GM18909 (cell line): ENCODE measurements at regions not wholly inside any gene's neighbourhood (a gene's known extent, or its start where the extent isn't known, plus 50 kb on each side); places are given as distances from the start of the nearest gene placed in this dataset.
"Not testable (repeated sequence)": the region's sequence is repeated elsewhere in the genome, so short reads cannot be mapped to it uniquely, and the experiment has no call there.

Experiments used
- ATAC-seq: cut with Tn5 transposase; IDR thresholded peaks from one replicate; pipeline ENCODE4 v1.9.1; 2021; ENCODE audit warnings: mild to moderate bottlenecking; ENCODE audit not compliant: unreplicated experiment, poor library complexity

- no peak for ATAC-seq
Measured at GRCh38 chr11:103792981-103793468, 243.4 kb upstream of the DDI1 start.

DNA sequence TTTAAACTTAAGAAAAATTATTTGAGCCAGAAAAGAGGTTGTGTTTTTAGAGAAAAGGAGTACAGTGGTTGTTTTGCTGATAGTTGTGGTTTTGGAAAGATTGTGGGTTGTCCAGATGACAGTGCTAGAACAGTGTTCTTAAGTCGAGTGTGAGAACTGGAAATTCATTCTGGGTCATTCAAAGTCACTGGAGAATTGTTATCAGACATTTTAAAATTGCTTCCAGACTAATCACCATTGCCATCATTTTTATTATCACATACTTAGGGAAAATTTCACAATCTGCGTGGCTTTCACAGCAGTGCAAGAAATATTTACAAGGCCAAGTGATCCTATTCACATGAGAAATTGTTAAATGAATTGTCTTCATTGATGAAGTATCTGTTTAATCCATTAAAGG lies 242.2 kb upstream of the DDI1 start:
- no peak for ATAC-seq

DNA sequence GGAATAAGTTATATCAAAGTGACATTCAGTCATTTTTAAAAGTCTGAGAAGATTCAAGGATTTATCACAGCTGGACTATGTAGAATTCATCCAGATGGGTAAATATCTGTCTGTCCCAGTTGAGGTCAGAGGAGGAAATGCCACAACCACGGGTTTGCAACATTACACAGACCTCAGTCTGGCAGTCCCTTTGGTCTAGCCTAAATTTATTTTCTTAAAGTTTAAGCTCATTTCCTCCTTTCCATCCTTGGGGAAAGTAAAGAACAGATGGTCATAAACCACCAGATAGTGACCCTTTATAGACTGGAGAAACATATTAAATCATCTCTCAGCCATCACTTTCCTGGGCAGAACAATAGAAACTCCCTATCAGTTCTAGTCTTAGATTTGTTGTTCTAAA lies 238.4 kb upstream of the DDI1 start:
- ATAC-seq: no peak

DNA sequence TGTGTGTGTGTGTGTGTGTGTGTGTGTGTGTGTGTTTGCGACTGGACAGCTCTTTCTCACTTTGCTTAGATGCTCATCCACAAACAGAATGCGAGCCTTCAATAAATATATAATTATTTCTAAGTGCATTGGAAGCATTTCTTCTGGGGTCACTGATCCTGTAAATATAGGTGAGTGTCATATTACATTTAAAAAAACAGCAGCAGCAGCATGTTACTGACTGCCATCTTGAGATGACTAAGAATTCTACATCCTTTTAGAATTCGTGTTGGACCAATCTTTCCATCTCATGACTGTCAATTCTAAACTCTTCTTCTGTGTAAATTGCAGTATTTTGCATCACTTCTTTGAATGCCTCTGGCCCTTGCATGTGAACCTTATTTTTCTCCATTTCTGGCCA lies 238.0 kb upstream of the DDI1 start:
- no peak for ATAC-seq

DNA sequence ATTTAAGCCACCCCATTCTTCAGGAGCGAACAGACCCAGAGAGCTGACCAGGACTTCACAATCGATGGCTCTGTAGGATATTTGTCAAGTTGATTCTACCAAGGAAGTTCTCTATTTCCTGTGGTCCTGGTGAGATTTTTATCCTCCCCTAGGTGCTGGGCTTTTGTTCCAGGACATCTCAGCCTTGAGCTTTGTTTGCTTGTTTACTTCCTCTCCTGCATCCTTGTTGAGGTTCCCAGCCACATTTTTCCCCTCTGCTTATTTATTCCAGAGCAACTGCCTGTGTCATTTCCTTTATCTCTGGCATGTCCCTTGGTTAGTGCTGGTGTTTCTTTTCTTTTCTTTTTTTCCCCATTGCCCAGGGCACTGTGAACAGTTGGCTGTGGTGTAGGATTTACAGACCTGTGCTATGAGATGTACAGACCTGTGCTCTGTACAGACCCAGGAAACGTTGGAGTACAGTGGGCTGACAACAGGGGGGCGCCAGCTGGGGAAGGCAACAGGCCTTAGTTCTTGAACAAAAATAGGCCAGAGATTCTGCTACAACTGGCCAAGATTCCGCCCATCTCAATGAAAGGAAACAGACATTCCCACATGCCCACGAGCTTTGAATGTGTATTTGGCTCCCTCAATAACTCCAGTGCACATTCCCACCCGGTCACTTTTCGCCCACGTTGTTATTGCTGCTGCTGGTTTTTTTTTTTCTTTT lies 235.9 kb upstream of the DDI1 start:
- no peak for ATAC-seq

DNA sequence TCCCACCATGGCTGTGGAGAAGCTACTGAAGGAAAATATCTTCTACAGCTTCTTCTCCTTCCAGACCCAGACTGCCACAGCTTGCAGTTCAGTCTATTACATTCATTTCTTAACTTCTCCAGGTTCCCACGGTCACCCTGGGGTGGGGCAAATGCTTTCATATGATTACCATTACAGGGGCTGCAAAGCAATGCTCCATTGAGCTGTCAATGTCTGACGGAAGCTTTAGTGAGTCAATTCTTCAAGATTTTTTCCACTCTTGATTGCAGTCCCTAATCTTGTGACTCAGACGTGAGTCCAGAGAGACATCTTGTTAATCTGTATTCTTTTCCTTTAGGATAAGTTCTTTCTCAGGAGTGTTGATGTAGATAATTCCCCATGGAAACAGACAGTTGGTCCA lies 233.4 kb upstream of the DDI1 start:
- ATAC-seq: no peak

DNA sequence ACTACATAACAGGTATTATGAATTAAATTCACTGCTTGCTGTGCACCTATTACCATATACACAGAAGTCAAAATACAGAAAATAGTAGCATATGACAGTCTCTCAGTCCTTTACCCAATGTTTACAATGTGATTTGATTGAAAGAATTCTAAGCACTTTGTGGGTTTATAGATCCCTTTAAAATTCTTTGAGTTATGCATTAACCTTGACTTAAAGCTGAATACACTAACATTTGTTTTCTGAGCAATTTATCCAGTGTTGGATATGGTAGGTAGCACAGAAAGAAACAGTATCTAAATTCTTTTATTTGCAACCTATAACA lies 230.8 kb upstream of the DDI1 start:
- ATAC-seq: no peak

DNA sequence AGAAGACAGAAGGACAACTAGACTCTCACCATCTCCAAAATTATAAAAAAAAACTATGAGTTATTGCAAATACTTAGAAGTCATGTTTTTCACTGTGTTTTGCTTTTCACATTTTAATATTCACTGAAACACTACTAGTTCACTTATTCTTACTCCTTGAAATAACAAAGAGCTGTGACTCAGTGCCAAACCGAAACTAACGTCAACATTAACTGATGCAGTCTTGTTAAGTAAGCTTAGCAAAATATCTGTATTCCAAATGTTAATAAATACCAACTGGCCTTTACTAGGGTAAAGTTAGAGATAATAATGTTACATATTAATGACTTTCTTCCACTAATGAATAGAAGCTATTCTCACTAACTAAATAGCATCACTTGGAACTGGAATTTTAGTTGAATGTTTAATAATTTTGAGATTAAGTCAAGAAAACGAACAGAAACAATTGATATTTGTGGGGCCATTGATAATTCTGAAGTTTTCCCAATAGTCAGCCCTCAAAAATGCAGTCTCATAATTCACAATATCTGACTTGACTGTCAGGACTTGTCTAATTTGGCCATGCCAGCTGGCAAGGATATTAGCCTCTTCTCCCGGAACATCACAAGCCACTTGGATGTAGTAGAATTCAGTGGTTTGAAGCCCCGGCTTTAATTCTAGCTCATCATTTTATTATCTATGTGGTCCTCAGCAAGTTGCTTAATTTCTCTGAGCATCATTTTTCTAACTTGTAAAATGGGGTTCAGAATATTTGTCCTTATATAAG lies 230.1 kb upstream of the DDI1 start:
- ATAC-seq: peak; percentile 66

DNA sequence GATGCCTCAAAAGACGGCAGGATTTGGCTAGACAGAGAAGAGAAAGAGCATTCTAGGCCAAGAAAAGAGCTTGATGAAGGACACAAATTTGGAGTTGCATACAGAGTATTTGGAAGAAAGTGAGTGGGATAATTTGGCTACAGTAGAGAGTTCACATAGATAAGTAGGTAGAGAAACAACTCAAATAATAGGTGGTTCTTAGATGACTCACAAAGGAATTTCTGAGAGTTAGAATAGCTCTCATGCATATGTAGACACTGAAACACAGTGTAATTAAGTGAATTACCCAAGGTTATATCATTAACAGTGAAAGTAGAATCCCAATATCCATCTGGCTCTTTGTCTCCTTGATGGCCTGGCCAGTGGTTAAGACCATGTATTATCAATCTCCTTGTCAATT lies 228.6 kb upstream of the DDI1 start:
- no peak for ATAC-seq

DNA sequence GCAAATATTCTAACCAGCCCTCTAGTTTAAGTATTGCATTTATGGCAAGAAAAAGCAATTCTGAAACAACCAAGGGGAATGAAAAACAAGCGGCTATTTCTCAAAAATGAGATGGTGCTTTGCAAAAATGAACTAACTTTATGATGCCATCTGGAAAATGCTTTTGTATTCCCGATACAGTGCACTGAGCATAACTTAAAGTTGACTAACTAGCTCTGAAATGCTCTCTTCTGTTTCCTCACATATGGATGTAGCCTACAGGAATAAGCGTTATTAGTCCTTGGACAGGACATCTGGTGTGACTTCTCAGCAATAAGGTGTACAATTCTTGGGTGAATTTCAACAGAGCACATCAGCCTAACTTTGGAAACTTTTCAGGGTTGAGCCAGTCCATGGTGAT lies 228.2 kb upstream of the DDI1 start:
- no peak for ATAC-seq

GRCh38 chr11:103811870-103812455 lies 224.5 kb upstream of the DDI1 start:
- no peak for ATAC-seq

DNA sequence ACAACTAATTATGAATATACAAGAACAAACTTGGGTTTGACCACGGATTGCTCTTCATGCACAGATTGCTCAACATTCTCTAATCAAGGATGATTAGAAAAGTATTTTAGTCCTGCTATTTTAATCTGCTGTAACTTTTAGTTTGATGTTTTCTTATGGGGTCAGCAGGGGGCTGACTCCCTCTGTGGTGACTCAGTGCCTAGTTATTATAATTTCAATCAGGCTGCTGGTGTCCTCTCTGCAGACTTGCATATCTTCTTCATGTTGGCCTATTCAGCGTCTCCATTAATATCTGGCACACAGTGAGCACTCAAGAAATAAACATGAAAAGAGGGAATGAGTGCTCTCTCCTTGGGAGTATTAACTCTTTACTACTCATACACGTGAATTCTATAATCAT lies 223.8 kb upstream of the DDI1 start:
- ATAC-seq: no peak

DNA sequence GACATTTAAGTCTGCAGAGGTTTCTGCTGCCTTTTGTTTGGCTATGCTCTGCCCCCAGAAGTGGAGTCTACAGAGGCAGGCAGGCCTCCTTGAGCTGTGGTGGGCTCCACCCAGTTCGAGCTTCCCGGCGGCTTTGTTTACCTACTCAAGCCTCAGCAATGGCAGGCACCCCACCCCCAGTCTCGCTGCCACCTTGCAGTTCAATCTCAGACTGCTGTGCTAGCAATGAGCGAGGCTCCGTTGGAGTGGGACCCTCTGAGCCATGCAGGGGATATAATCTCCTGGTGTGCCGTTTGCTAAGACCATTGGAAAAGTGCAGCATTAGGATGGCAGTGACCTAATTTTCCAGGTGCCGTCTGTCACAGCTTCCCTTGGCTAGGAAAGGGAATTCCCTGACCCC lies 216.1 kb upstream of the DDI1 start:
- not testable (repeated sequence) for ATAC-seq

DNA sequence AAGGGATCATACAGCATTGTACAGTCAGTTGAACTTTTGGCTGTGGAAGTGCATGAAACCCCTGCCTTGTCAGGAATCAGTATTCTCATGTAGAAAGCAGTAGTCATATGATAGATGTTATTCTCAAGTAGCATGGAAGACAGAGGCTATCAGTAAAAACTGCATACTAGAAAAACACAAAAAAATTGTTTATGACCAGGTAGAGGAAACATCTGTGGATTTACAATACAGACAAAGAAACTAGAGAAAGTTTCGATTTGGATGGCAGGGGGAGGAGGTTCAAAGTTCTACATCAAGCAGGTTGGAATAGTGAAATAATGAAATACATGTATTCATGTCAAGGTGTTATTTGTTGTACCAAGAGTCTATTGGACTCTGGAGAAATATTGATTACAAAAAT lies 212.3 kb upstream of the DDI1 start:
- no peak for ATAC-seq

GRCh38 chr11:103825469-103825868 lies 211.0 kb upstream of the DDI1 start:
- ATAC-seq: no peak

DNA sequence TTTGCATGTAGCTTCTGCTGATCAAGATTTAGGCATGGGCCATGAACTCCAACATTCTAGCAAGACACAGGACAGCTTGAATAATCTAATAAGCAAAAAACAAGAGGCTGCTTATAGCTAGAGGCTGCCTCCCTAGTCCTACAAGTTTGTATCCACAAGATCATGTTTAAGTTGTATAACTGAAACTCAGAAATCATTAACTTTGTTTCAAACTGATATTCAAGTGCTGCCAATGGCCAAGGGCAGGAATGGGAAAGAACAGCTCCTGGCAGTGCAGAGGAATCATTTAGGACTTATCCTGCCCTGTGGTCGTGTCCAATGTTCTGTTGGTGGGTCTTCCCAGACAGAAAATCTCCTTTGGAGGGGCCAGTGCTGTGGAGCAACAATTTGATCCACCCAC lies 209.6 kb upstream of the DDI1 start:
- no peak for ATAC-seq

GRCh38 chr11:103829596-103829995 lies 206.8 kb upstream of the DDI1 start:
- ATAC-seq: no peak

DNA sequence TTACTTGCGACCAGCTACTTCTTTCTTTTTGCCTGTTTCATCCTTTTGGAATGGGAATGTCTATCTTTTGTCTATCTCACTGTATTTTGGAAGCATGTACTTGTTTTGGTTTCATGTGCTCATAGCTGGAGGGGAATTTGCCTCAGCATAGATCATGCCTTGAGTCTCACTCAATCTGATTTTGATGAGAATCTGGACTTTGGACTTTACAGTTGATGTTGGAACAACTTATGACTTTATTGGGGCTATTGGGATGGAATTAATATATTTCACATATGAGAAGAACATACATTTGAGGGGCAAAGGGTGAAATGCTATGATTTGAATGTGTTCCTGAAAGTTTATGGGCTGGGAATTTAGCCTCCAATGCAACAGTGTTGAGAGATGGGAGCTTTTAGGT lies 206.2 kb upstream of the DDI1 start:
- ATAC-seq: no peak

- no peak for ATAC-seq
Measured at GRCh38 chr11:103832762-103833161, 203.7 kb upstream of the DDI1 start.

GRCh38 chr11:103842191-103842590 lies 194.2 kb upstream of the DDI1 start:
- no peak for ATAC-seq

- ATAC-seq: no peak
Measured at GRCh38 chr11:103842795-103843194, 193.6 kb upstream of the DDI1 start.
